DND-41 (cell line): ENCODE measurements at regions not wholly inside any gene's neighbourhood (a gene's known extent, or its start where the extent isn't known, plus 50 kb on each side); places are given as distances from the start of the nearest gene placed in this dataset.

Source experiments
- ATAC-seq: fragments of 200-7000 bp; cut with Tn5 transposase; 3 replicates; pipeline ENCODE4 v1.9.1; 2021; ENCODE audit warnings: low read depth; ENCODE audit not compliant: insufficient read depth
- DNase-seq: peaks from one replicate; pipeline ENCODE4 v3.0.0-alpha.2; 2020
- H2AFZ ChIP-seq: 2 replicates; pipeline ENCODE4 v1.6.0; 2012; ENCODE audit warnings: low read depth, low read length
- H3K27ac ChIP-seq: 2 replicates; pipeline ENCODE4 v1.5.1; 2012; ENCODE audit warnings: low read length, inconsistent platforms
- H3K27me3 ChIP-seq: fragments of 200-600 bp; sonication (generic); 2 replicates; pipeline ENCODE4 v1.6.0; 2012; ENCODE audit warnings: low read length, mild to moderate bottlenecking, inconsistent platforms; ENCODE audit not compliant: insufficient read depth, poor library complexity
- H3K36me3 ChIP-seq: 2 replicates; pipeline ENCODE4 v1.5.1; 2012; ENCODE audit warnings: low read length, inconsistent platforms; ENCODE audit not compliant: insufficient read depth
- H3K4me1 ChIP-seq: 2 replicates; pipeline ENCODE4 v1.5.1; 2012; ENCODE audit warnings: mild to moderate bottlenecking, low read length; ENCODE audit not compliant: insufficient read depth
- H3K4me2 ChIP-seq: 2 replicates; pipeline ENCODE4 v1.6.0; 2012; ENCODE audit warnings: mild to moderate bottlenecking, moderate library complexity, low read length, inconsistent platforms; ENCODE audit not compliant: insufficient read depth
- H3K4me3 ChIP-seq, 2 experiments: fragments of 200-600 bp in 1 of 2; shearing (Covaris generic) in 1 of 2; 2 replicates each; pipeline ENCODE4 v1.5.1; 2012 to 2016; ENCODE audit warnings: inconsistent platforms in 2 of 2, low read length in 2 of 2, mild to moderate bottlenecking in 2 of 2, low read depth in 1 of 2, moderate library complexity in 1 of 2
- H3K79me2 ChIP-seq: 2 replicates; pipeline ENCODE4 v1.6.0; 2012; ENCODE audit warnings: low read length, inconsistent platforms; ENCODE audit not compliant: insufficient read depth
- H3K9ac ChIP-seq: 2 replicates; pipeline ENCODE4 v1.6.0; 2012; ENCODE audit warnings: low read depth, mild to moderate bottlenecking, inconsistent platforms, low read length, moderate library complexity
- H3K9me3 ChIP-seq: 2 replicates; pipeline ENCODE4 v1.5.1; 2012; ENCODE audit warnings: low read length, moderate library complexity, mild to moderate bottlenecking, inconsistent platforms; ENCODE audit not compliant: insufficient read depth, severe bottlenecking
- H4K20me1 ChIP-seq: 2 replicates; pipeline ENCODE4 v1.6.0; 2012; ENCODE audit warnings: low read length; ENCODE audit not compliant: insufficient read depth
- CTCF ChIP-seq: IDR thresholded peaks from 2 replicates; pipeline ENCODE4 v1.5.1; 2012; ENCODE audit warnings: borderline replicate concordance, low read length, moderate library complexity, mild to moderate bottlenecking; ENCODE audit not compliant: poor library complexity, severe bottlenecking; ENCODE audit errors: extremely low read depth
- EZH2 ChIP-seq: IDR thresholded peaks from 3 replicates; pipeline ENCODE4 v1.6.1; 2012; ENCODE audit warnings: borderline replicate concordance, low read depth, mild to moderate bottlenecking, moderate library complexity, low read length, inconsistent platforms; ENCODE audit not compliant: severe bottlenecking

DNA sequence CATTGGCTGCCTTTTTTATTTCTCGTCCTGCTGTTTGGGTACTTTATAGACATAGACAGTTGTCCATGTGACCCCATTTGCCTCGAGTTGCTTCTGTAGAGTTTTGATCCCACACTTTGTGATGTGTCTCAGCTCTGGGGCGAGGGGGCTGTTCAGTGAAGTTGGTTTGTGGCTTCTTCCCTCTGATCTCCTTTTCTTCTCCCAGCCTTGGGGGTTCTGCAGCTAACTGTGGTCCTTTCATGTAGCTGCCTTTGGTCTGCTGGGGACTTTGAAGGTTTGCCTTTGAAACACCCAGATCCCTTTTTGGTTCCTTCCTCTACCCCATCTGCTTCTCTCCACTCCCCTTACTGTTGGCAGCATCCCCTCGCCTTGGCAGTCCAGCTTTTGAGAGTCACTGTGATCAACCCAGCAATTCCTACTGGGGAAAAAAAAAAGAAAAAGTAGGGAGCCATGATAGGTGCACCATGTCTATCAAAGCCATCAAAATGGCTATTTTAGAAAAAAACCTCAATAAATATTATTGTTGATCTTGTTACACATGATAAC lies 728.8 kb upstream of the RBFOX1 start:
- Histone ChIP-seq H3K4me1 (no peaks in the 10 kb centered on the region), H3K9ac (no peak overlapping the region), H3K4me2 (no peak overlapping the region), H2AFZ (no peak overlapping the region), H3K27ac (no peak overlapping the region), H3K9me3 (no peaks in the 10 kb centered on the region), H3K79me2 (no peaks in the 10 kb centered on the region), H3K4me3 (no peak overlapping the region), H3K36me3 (no peaks in the 10 kb centered on the region), H3K27me3 (peaks cover 4% of the 10 kb centered on the region), H4K20me1 (no peaks in the 10 kb centered on the region)
- peak; percentile 87 for ATAC-seq
- peak; percentile 49 for DNase-seq
- no peak for TF ChIP-seq CTCF
- no peak for TF ChIP-seq EZH2

GRCh38 chr16:6602405-6602804 lies 730.2 kb upstream of the RBFOX1 start:
- no peaks in the 10 kb centered on the region for H4K20me1 ChIP-seq
- no peaks in the 10 kb centered on the region for H3K4me1 ChIP-seq
- H3K79me2 ChIP-seq, result no peaks in the 10 kb centered on the region
- H3K27me3 ChIP-seq, result peaks cover 4% of the 10 kb centered on the region
- H3K9ac ChIP-seq, result no peak overlapping the region
- no peaks in the 10 kb centered on the region for H3K9me3 ChIP-seq
- H3K36me3 ChIP-seq, result no peaks in the 10 kb centered on the region
- no peak for ATAC-seq
- no peak for TF ChIP-seq EZH2
- no peak for TF ChIP-seq CTCF
- DNase-seq, result no peak
- no peak overlapping the region for H3K4me2 ChIP-seq
- H3K4me3 ChIP-seq, result no peak overlapping the region
- H2AFZ ChIP-seq, result no peak overlapping the region
- no peak overlapping the region for H3K27ac ChIP-seq

DNA sequence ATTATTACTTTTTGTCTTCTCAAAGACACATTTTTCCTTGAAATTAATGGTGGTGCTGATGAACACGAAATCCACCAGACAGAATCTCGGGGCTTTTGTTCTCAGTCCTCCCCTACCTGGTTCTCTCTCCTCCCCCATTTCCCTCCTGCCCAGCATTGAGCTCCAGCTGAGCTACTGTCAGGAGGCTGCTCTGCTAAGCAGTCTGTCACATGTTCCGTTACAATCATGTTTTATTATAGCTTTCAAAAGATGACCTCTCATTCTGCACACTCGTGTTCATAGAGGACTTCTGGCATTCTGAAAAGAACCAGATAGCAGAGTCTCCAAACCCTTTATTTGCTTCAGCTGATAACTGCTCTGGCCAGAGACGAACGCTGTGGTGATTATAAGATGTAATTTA lies 732.5 kb upstream of the RBFOX1 start:
- Histone ChIP-seq H3K4me3 (no peak overlapping the region), H3K27me3 (peaks cover 4% of the 10 kb centered on the region), H3K4me1 (no peaks in the 10 kb centered on the region), H3K9me3 (no peaks in the 10 kb centered on the region), H3K79me2 (no peaks in the 10 kb centered on the region), H2AFZ (no peak overlapping the region), H3K36me3 (no peaks in the 10 kb centered on the region), H3K27ac (no peak overlapping the region), H4K20me1 (no peaks in the 10 kb centered on the region), H3K4me2 (no peak overlapping the region), H3K9ac (no peak overlapping the region)
- DNase-seq (no peak), ATAC-seq (no peak)
- TF ChIP-seq CTCF (no peak), EZH2 (no peak)

GRCh38 chr16:6593799-6594198 lies 738.8 kb upstream of the RBFOX1 start:
- ATAC-seq (no peak), DNase-seq (no peak)
- H4K20me1 ChIP-seq, result no peaks in the 10 kb centered on the region
- no peaks in the 10 kb centered on the region for H3K9me3 ChIP-seq
- no peaks in the 10 kb centered on the region for H3K4me1 ChIP-seq
- no peaks in the 10 kb centered on the region for H3K36me3 ChIP-seq
- H3K9ac ChIP-seq, result no peak overlapping the region
- H3K27ac ChIP-seq, result no peak overlapping the region
- no peak overlapping the region for H3K4me3 ChIP-seq
- no peak for TF ChIP-seq EZH2
- TF ChIP-seq CTCF, result no peak
- no peaks in the 10 kb centered on the region for H3K79me2 ChIP-seq
- no peak overlapping the region for H2AFZ ChIP-seq
- H3K27me3 ChIP-seq, result no peaks in the 10 kb centered on the region
- H3K4me2 ChIP-seq, result no peak overlapping the region
